Mesenchymal stem cell (in vitro differentiated cells and primary cell): ENCODE measurements at regions not wholly inside any gene's neighbourhood (a gene's known extent, or its start where the extent isn't known, plus 50 kb on each side); places are given as distances from the start of the nearest gene placed in this dataset.

Source experiments
- DNase-seq: peaks from one replicate; pipeline ENCODE4 v3.0.0-alpha.2; 2013
- H2AFZ ChIP-seq: one replicate; pipeline ENCODE4 v1.6.1; 2013; ENCODE audit warnings: low read depth, mild to moderate bottlenecking, control low read depth, inconsistent platforms, low read length, moderate library complexity
- H2AK5ac ChIP-seq: 2 replicates; pipeline ENCODE4 v1.6.1; 2013; ENCODE audit warnings: low read length, moderate library complexity, mild to moderate bottlenecking, inconsistent platforms; ENCODE audit not compliant: severe bottlenecking
- H2BK120ac ChIP-seq: one replicate; pipeline ENCODE4 v1.6.1; 2013; ENCODE audit warnings: low read depth, mild to moderate bottlenecking, inconsistent platforms, low read length, moderate library complexity
- H2BK12ac ChIP-seq, 2 experiments: one replicate each; pipeline ENCODE4 v1.6.1; 2013; ENCODE audit warnings: inconsistent platforms in 2 of 2, low read length in 2 of 2, mild to moderate bottlenecking in 2 of 2, moderate library complexity in 2 of 2, control low read depth in 1 of 2
- H2BK15ac ChIP-seq: one replicate; pipeline ENCODE4 v1.6.1; 2013; ENCODE audit warnings: mild to moderate bottlenecking, low read depth, inconsistent platforms; ENCODE audit not compliant: poor library complexity, severe bottlenecking
- H2BK5ac ChIP-seq: 2 replicates; pipeline ENCODE4 v1.6.1; 2013; ENCODE audit warnings: low read depth, mild to moderate bottlenecking, low read length, control low read depth, inconsistent platforms; ENCODE audit not compliant: poor library complexity, severe bottlenecking
- H3K14ac ChIP-seq, 2 experiments: one replicate each; pipeline ENCODE4 v1.6.1; 2013; ENCODE audit warnings: inconsistent platforms in 2 of 2, low read length in 2 of 2, control low read depth in 1 of 2, mild to moderate bottlenecking in 1 of 2, moderate library complexity in 1 of 2
- H3K18ac ChIP-seq, 2 experiments: one replicate each; pipeline ENCODE4 v1.6.1; 2013; ENCODE audit warnings: inconsistent platforms in 2 of 2, low read length in 2 of 2, control low read depth in 1 of 2, low read depth in 1 of 2, mild to moderate bottlenecking in 1 of 2
- H3K23ac ChIP-seq, 2 experiments: one replicate each; pipeline ENCODE4 v1.6.1; 2013; ENCODE audit warnings: inconsistent platforms in 2 of 2, low read length in 2 of 2, mild to moderate bottlenecking in 2 of 2, moderate library complexity in 2 of 2, control low read depth in 1 of 2
- H3K27ac ChIP-seq: 2 replicates; pipeline ENCODE4 v1.5.1; 2013; ENCODE audit warnings: mild to moderate bottlenecking, moderate library complexity, low read length, control low read depth, inconsistent platforms; ENCODE audit not compliant: poor library complexity, severe bottlenecking
- H3K27me3 ChIP-seq, 2 experiments: 2 replicates each; pipeline versions ENCODE4 v1.6.1 to v1.7.0; 2013; ENCODE audit warnings: low read length in 2 of 2, mild to moderate bottlenecking in 2 of 2, moderate library complexity in 2 of 2, control low read depth in 1 of 2, inconsistent platforms in 1 of 2; ENCODE audit not compliant: control insufficient read depth in 1 of 2, insufficient read depth in 1 of 2
- H3K36me3 ChIP-seq, 2 experiments: 2 replicates each; pipeline versions ENCODE4 v1.6.1 to v1.7.0; 2013; ENCODE audit warnings: low read length in 2 of 2, control low read depth in 1 of 2, inconsistent platforms in 1 of 2, low read depth in 1 of 2, mild to moderate bottlenecking in 1 of 2; ENCODE audit not compliant: insufficient read depth in 2 of 2, control insufficient read depth in 1 of 2
- H3K4ac ChIP-seq, 2 experiments: one replicate each; pipeline ENCODE4 v1.6.1; 2013; ENCODE audit warnings: inconsistent platforms in 2 of 2, low read length in 2 of 2, mild to moderate bottlenecking in 2 of 2, moderate library complexity in 2 of 2, control low read depth in 1 of 2, low read depth in 1 of 2
- H3K4me1 ChIP-seq: 2 replicates; pipeline ENCODE4 v1.6.1; 2013; ENCODE audit warnings: low read depth, low read length, control low read depth; ENCODE audit not compliant: control insufficient read depth, insufficient read depth
- H3K4me2 ChIP-seq: 2 replicates; pipeline ENCODE4 v1.6.1; 2013; ENCODE audit warnings: low read length, mild to moderate bottlenecking, inconsistent platforms; ENCODE audit not compliant: poor library complexity, severe bottlenecking
- H3K4me3 ChIP-seq, 2 experiments: 2 replicates each; pipeline versions ENCODE4 v1.5.1 to v1.7.0; 2013; ENCODE audit warnings: low read length in 2 of 2, mild to moderate bottlenecking in 2 of 2, control low read depth in 1 of 2, low read depth in 1 of 2; ENCODE audit not compliant: insufficient read depth in 1 of 2
- H3K79me1 ChIP-seq: replicated peaks from 2 replicates; pipeline ENCODE4 v1.6.1; 2013; ENCODE audit warnings: mild to moderate bottlenecking, control low read depth, low read length, inconsistent platforms; ENCODE audit not compliant: poor library complexity, severe bottlenecking
- H3K9ac ChIP-seq: 2 replicates; pipeline ENCODE4 v1.7.0; 2013; ENCODE audit warnings: mild to moderate bottlenecking, low read length, moderate library complexity
- H3K9me3 ChIP-seq: 2 replicates; pipeline ENCODE4 v1.7.0; 2013; ENCODE audit warnings: mild to moderate bottlenecking, low read length; ENCODE audit not compliant: control insufficient read depth
- H4K8ac ChIP-seq: one replicate; pipeline ENCODE4 v1.6.1; 2013; ENCODE audit warnings: inconsistent platforms, mild to moderate bottlenecking, low read length, moderate library complexity
- H4K91ac ChIP-seq: one replicate; pipeline ENCODE4 v1.6.1; 2013; ENCODE audit warnings: mild to moderate bottlenecking, low read length, inconsistent platforms
- WGBS: methylation state at CpG from one replicate; pipeline ENCODE4 v1.1.7; 2013; ENCODE audit warnings: mixed read lengths; 5-methylcytosine and 5-hydroxymethylcytosine counted together

DNA sequence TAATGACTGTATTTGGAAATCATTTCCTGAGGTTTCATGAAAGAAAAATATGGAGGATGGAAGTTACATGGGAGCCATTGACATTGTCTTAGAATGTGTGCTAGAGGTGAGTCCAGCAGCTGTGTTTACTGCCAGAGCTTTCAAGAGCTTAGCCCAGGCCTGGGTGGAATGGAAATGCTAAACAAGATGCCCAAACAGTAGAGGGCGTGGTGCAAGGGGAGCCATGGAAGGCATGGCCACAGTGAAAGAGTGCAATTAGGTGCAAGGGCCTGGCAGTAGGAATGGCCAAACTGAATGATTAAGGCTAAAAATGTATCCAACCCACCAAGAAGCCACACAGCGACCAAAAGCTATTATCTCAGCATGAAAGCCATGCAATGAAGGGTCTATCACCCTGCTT, 257.7 kb upstream of the NR2F2 start:
- Histone ChIP-seq H2BK120ac (no peak overlapping the region), H3K4me1 (no peaks in the 10 kb centered on the region), H4K8ac (no peak overlapping the region), H3K14ac (no peak overlapping the region), H3K27ac (no peak overlapping the region), H2BK12ac (no peak overlapping the region), H2AFZ (no peak overlapping the region), H3K36me3 (no peaks in the 10 kb centered on the region), H3K4ac (no peak overlapping the region), H3K4me3 (no peak overlapping the region), H2BK15ac (no peak overlapping the region), H3K18ac (no peak overlapping the region), H3K79me1 (no peaks in the 10 kb centered on the region), H3K27me3 (no peaks in the 10 kb centered on the region), H4K91ac (no peak overlapping the region), H3K4me2 (no peak overlapping the region), H2AK5ac (no peak overlapping the region), H3K9ac (no peak overlapping the region), H3K23ac (no peak overlapping the region), H3K9me3 (no peaks in the 10 kb centered on the region), H2BK5ac (no peak overlapping the region)
- 95% methylated on average over 2 of the region's 2 CpGs for WGBS
- no peak for DNase-seq

DNA sequence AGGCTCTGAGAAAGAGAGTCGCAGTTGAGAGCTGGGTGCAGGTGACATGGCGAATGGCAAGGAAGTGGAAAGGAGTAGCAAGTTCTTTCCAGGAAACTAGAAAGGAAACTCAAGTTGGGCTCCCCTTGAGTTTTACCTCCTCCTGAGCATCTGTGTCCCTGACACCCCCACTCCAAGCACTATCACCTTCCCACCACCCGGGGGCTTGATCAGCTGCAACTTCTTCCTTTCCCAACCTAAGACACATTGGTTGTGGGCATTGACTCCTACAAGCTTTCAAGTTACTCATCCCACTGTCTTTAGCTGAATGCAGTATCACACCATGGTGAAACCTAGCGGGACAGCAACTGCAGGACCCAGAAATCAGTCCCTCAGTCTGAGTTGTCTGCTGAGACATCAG, 256.6 kb upstream of the NR2F2 start:
- no peak overlapping the region for H3K27ac ChIP-seq
- no peak overlapping the region for H3K4me3 ChIP-seq
- H4K91ac ChIP-seq, result no peak overlapping the region
- H2AFZ ChIP-seq, result no peak overlapping the region
- H3K4me2 ChIP-seq, result no peak overlapping the region
- H3K23ac ChIP-seq, result no peak overlapping the region
- H3K9me3 ChIP-seq, result no peaks in the 10 kb centered on the region
- H4K8ac ChIP-seq, result no peak overlapping the region
- no peak overlapping the region for H2BK5ac ChIP-seq
- no peak overlapping the region for H3K14ac ChIP-seq
- 86% methylated on average over 3 of the region's 4 CpGs for WGBS
- H2BK12ac ChIP-seq, result no peak overlapping the region
- no peaks in the 10 kb centered on the region for H3K27me3 ChIP-seq
- H3K9ac ChIP-seq, result no peak overlapping the region
- no peak for DNase-seq
- H3K4me1 ChIP-seq, result no peaks in the 10 kb centered on the region
- no peak overlapping the region for H3K18ac ChIP-seq
- no peak overlapping the region for H2AK5ac ChIP-seq
- H3K36me3 ChIP-seq, result no peaks in the 10 kb centered on the region
- H3K79me1 ChIP-seq, result no peaks in the 10 kb centered on the region
- no peak overlapping the region for H2BK120ac ChIP-seq
- no peak overlapping the region for H2BK15ac ChIP-seq
- no peak overlapping the region for H3K4ac ChIP-seq

DNA sequence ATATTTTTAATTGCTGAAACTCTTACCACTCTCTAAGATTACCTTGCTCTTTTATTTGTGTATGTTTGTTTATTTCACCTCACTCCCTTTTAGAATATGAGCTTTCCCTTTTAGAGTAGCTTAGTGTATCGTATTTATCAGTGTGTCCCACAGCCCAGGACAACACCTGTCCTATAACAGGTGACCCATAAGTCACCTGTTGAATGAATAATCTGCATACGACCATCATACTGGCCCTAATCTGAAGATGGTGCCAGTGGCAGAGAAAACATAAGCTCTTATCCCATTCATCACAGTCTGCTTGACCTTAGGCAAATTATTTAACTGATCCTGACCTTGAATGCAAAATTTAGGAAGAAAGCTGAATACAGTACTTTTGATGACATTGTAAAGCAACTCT, 254.6 kb upstream of the NR2F2 start:
- no peak overlapping the region for H3K23ac ChIP-seq
- no peaks in the 10 kb centered on the region for H3K4me1 ChIP-seq
- no peak overlapping the region for H2BK12ac ChIP-seq
- H2BK120ac ChIP-seq, result no peak overlapping the region
- no peaks in the 10 kb centered on the region for H3K9me3 ChIP-seq
- H3K4ac ChIP-seq, result no peak overlapping the region
- no peak overlapping the region for H2AFZ ChIP-seq
- H3K27me3 ChIP-seq, result no peaks in the 10 kb centered on the region
- no peaks in the 10 kb centered on the region for H3K36me3 ChIP-seq
- no peak overlapping the region for H3K27ac ChIP-seq
- no peak overlapping the region for H3K4me2 ChIP-seq
- no peaks in the 10 kb centered on the region for H3K79me1 ChIP-seq
- no peak overlapping the region for H4K91ac ChIP-seq
- no peak overlapping the region for H2BK5ac ChIP-seq
- H4K8ac ChIP-seq, result no peak overlapping the region
- H2BK15ac ChIP-seq, result no peak overlapping the region
- DNase-seq, result no peak
- no peak overlapping the region for H3K18ac ChIP-seq
- 92% methylated on average over 2 of the region's 2 CpGs for WGBS
- no peak overlapping the region for H3K4me3 ChIP-seq
- no peak overlapping the region for H3K14ac ChIP-seq
- no peak overlapping the region for H2AK5ac ChIP-seq
- no peak overlapping the region for H3K9ac ChIP-seq

DNA sequence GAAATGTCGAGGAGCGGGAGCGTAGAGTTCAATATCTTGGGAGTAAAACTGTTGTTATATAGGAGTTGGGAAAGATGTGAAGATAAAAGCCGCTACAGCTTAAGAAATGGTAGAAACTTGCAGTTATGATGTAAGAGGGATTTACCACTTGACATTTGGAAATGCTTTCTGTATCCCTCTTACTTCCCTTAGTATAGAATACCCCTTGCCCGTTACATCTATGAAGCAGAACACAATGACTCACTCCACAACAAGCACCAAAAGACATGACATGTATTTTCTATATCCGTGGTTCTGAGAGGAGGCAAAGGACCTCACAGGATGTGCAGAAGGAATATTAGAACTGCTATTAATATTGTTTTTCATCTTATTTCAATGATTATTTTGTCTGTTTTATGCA, 254.2 kb upstream of the NR2F2 start:
- Histone ChIP-seq H3K27me3 (no peaks in the 10 kb centered on the region), H3K4ac (no peak overlapping the region), H2BK120ac (no peak overlapping the region), H3K36me3 (no peaks in the 10 kb centered on the region), H3K4me2 (no peak overlapping the region), H2AK5ac (no peak overlapping the region), H2BK15ac (no peak overlapping the region), H3K4me3 (no peak overlapping the region), H3K79me1 (no peaks in the 10 kb centered on the region), H3K4me1 (no peaks in the 10 kb centered on the region), H2BK5ac (no peak overlapping the region), H2AFZ (no peak overlapping the region), H3K14ac (no peak overlapping the region), H3K27ac (no peak overlapping the region), H4K8ac (no peak overlapping the region), H3K23ac (no peak overlapping the region), H4K91ac (no peak overlapping the region), H3K18ac (no peak overlapping the region), H2BK12ac (no peak overlapping the region), H3K9ac (no peak overlapping the region), H3K9me3 (no peaks in the 10 kb centered on the region)
- 94% methylated on average over 4 of the region's 6 CpGs for WGBS
- DNase-seq, result no peak
